ENCODE measurements at regions not wholly inside any gene's neighbourhood (a gene's known extent, or its start where the extent isn't known, plus 50 kb on each side); places are given as distances from the start of the nearest gene placed in this dataset.

GRCh38 chr13:50369646-50370045, 354.4 kb downstream of the KCNRG start:
- no peaks in the 10 kb centered on the region for H3K27me3 ChIP-seq
- H3K36me3 ChIP-seq: no peaks in the 10 kb centered on the region
- H3K4me3 ChIP-seq (ENCODE audit: low read depth, low read length): no peak overlapping the region
- no peak for DNase-seq
- TF ChIP-seq CTCF (IDR thresholded peaks at IDR 0.05; ENCODE audit: low read depth, low read length): no peak
- no peaks in the 10 kb centered on the region for H3K9me3 ChIP-seq
- peaks cover 3% of the 10 kb centered on the region; the same call in 1 of the 2 replicates for H3K4me1 ChIP-seq

- DNase-seq: no peak
- H3K36me3 ChIP-seq: no peaks in the 10 kb centered on the region
- no peak for TF ChIP-seq CTCF (IDR thresholded peaks at IDR 0.05; ENCODE audit: low read depth, low read length)
- H3K9me3 ChIP-seq: no peaks in the 10 kb centered on the region
- H3K4me3 ChIP-seq (ENCODE audit: low read depth, low read length): no peak overlapping the region
- no peaks in the 10 kb centered on the region for H3K27me3 ChIP-seq
- peaks cover 3% of the 10 kb centered on the region; the same call in 1 of the 2 replicates for H3K4me1 ChIP-seq
These were observed 355.2 kb downstream of the KCNRG start for GRCh38 chr13:50370303-50370950.

- no peak for TF ChIP-seq CTCF (IDR thresholded peaks at IDR 0.05; ENCODE audit: low read depth, low read length)
- H3K27me3 ChIP-seq: no peaks in the 10 kb centered on the region
- no peaks in the 10 kb centered on the region for H3K9me3 ChIP-seq
- no peaks in the 10 kb centered on the region for H3K36me3 ChIP-seq
- no peaks in the 10 kb centered on the region for H3K4me1 ChIP-seq
- no peak for DNase-seq
- no peak overlapping the region for H3K4me3 ChIP-seq (ENCODE audit: low read depth, low read length)
These were observed 359.3 kb downstream of the KCNRG start for GRCh38 chr13:50374517-50374916.

GRCh38 chr13:50375792-50376191, 360.5 kb downstream of the KCNRG start:
- TF ChIP-seq CTCF (IDR thresholded peaks at IDR 0.05; ENCODE audit: low read depth, low read length): no peak

GRCh38 chr13:50376895-50377575, 361.8 kb downstream of the KCNRG start:
- DNase-seq: no peak
- no peaks in the 10 kb centered on the region for H3K36me3 ChIP-seq
- H3K9me3 ChIP-seq: no peaks in the 10 kb centered on the region
- H3K4me1 ChIP-seq: no peaks in the 10 kb centered on the region
- H3K27me3 ChIP-seq: no peaks in the 10 kb centered on the region
- H3K4me3 ChIP-seq (ENCODE audit: low read depth, low read length): no peak overlapping the region
- peak; percentile 20 for TF ChIP-seq CTCF (IDR thresholded peaks at IDR 0.05; ENCODE audit: low read depth, low read length)

More at GRCh38 chr13:50375792-50376191, 360.5 kb downstream of the KCNRG start:
- Histone ChIP-seq H3K4me3 (ENCODE audit: low read depth, low read length) (no peak overlapping the region), H3K27me3 (no peaks in the 10 kb centered on the region), H3K4me1 (no peaks in the 10 kb centered on the region), H3K36me3 (no peaks in the 10 kb centered on the region), H3K9me3 (no peaks in the 10 kb centered on the region)
- no peak for DNase-seq

- no peak for DNase-seq
- Histone ChIP-seq H3K27me3 (no peaks in the 10 kb centered on the region), H3K4me1 (no peaks in the 10 kb centered on the region), H3K36me3 (no peaks in the 10 kb centered on the region), H3K4me3 (ENCODE audit: low read depth, low read length) (no peak overlapping the region), H3K9me3 (no peaks in the 10 kb centered on the region)
- TF ChIP-seq CTCF (IDR thresholded peaks at IDR 0.05; ENCODE audit: low read depth, low read length): no peak
These were observed 362.6 kb downstream of the KCNRG start for GRCh38 chr13:50377726-50378270.
